OCI-LY7 (cell line): ENCODE measurements at regions not wholly inside any gene's neighbourhood (a gene's known extent, or its start where the extent isn't known, plus 50 kb on each side); places are given as distances from the start of the nearest gene placed in this dataset.

Experiments
- BruUV-seq: library from RNA; stranded (reverse); fragments of 400-500 nt; replicated peaks from 2 replicates; lab custom pipeline; 2021; lab: Mats Ljungman, UMichigan
- CTCF ChIA-PET: fragments of 300-600 bp; sonication (Branson Sonifier 250); formaldehyde crosslinking; loops from one replicate; lab custom pipeline; 2022; ENCODE audit warnings: antibody characterized with exemption; ENCODE audit not compliant: unreplicated experiment; lab: Charles Lee
- POLR2A ChIA-PET: fragments of 300-600 bp; sonication (Branson Sonifier 250); formaldehyde crosslinking; loops from one replicate; lab custom pipeline; 2022; ENCODE audit warnings: antibody characterized with exemption; lab: Charles Lee
- DNase-seq: peaks from one replicate; pipeline ENCODE4 v3.0.0-alpha.2; 2015; ENCODE audit warnings: low spot score
- H2AFZ ChIP-seq: fragments of 200-600 bp; sonication (generic), shearing (Covaris generic); 2 replicates; pipeline ENCODE4 v1.6.1; 2014; ENCODE audit warnings: mild to moderate bottlenecking, antibody characterized with exemption, low read length, moderate library complexity
- H3K27ac ChIP-seq: fragments of 200-600 bp; sonication (generic); 2 replicates; pipeline ENCODE4 v1.5.1; 2014; ENCODE audit warnings: mixed run types, low read depth, mild to moderate bottlenecking, moderate library complexity, low read length, inconsistent platforms; ENCODE audit not compliant: poor library complexity, severe bottlenecking
- H3K36me3 ChIP-seq: fragments of 200-600 bp; sonication (generic); 2 replicates; pipeline ENCODE4 v1.6.1; 2014; ENCODE audit warnings: mild to moderate bottlenecking, antibody characterized with exemption, low read length, moderate library complexity, mixed read lengths; ENCODE audit not compliant: insufficient read depth
- H3K4me1 ChIP-seq: fragments of 200-600 bp; sonication (generic); 2 replicates; pipeline ENCODE4 v1.5.1; 2014; ENCODE audit warnings: mild to moderate bottlenecking, low read length; ENCODE audit not compliant: insufficient read depth, poor library complexity, severe bottlenecking
- H3K4me2 ChIP-seq: fragments of 200-600 bp; sonication (generic); 2 replicates; pipeline ENCODE4 v1.6.1; 2014; ENCODE audit warnings: mild to moderate bottlenecking, low read length
- H3K4me3 ChIP-seq: fragments of 200-600 bp; sonication (generic); 2 replicates; pipeline ENCODE4 v1.5.1; 2014; ENCODE audit warnings: mild to moderate bottlenecking, low read depth, low read length; ENCODE audit not compliant: poor library complexity, severe bottlenecking
- H3K79me2 ChIP-seq: fragments of 200-600 bp; sonication (generic); 2 replicates; pipeline ENCODE4 v1.6.1; 2016; ENCODE audit warnings: low read depth, mild to moderate bottlenecking, low read length, moderate library complexity, mixed read lengths; ENCODE audit not compliant: insufficient read depth
- H3K9me2 ChIP-seq: fragments of 200-600 bp; sonication (generic); 2 replicates; pipeline ENCODE4 v1.6.1; 2016; ENCODE audit warnings: mild to moderate bottlenecking, low read length, mixed read lengths; ENCODE audit not compliant: insufficient read depth
- H3K9me3 ChIP-seq: fragments of 200-600 bp; sonication (generic); 2 replicates; pipeline ENCODE4 v1.6.1; 2014; ENCODE audit warnings: mild to moderate bottlenecking, mixed run types, low read length, mixed read lengths
- H4K20me1 ChIP-seq: fragments of 200-600 bp; sonication (generic); 2 replicates; pipeline ENCODE4 v1.6.1; 2014; ENCODE audit warnings: mild to moderate bottlenecking, antibody characterized with exemption, low read length, moderate library complexity, mixed read lengths; ENCODE audit not compliant: insufficient read depth
- EZH2phosphoT487 ChIP-seq: fragments of 200-600 bp; sonication (generic); IDR thresholded peaks from 2 replicates; pipeline ENCODE4 v1.6.1; 2018; ENCODE audit warnings: low read depth, borderline replicate concordance, mild to moderate bottlenecking, mixed run types, antibody characterized with exemption, low read length, moderate library complexity, mixed read lengths
- intact Hi-C: fragments of 100-400 bp; cut with micrococcal nuclease; formaldehyde crosslinking; loops from one replicate; pipeline ENCODE4 v1.10.0; 2022; ENCODE audit not compliant: unreplicated experiment
- TF ChIP-seq, protein P1 (sequence below): fragments of 200-600 bp; sonication (generic); conservative IDR thresholded peaks from 2 replicates; pipeline ENCODE4 v1.5.1; 2014; ENCODE audit warnings: mild to moderate bottlenecking, antibody characterized with exemption, low read length, moderate library complexity, mixed read lengths

DNA sequence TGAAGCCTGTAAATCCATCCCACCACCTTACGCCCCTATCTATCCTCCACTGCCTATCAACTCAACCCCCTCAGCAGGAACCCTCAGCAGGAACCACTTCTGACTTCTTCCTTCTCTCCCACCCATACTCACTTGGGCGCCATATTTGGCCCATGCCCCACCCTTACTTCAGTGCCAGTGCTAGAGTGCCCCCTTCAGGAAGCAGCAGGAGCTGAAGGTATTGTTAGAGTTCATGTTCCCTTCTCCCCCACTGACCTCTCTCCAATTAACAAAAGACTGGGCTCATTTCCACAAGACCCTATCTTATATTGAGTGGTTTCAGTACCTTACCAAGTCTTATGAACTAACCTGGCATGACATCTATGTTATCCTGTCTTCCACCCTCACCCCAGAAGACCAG, 363.1 kb upstream of the SLIT2 start:
- H4K20me1 ChIP-seq, result no peaks in the 10 kb centered on the region
- H3K4me1 ChIP-seq, result no peaks in the 10 kb centered on the region
- ChIA-PET CTCF (no interaction called here), POLR2A (no interaction called here)
- H3K4me3 ChIP-seq, result no peak overlapping the region
- intact Hi-C loops, result no loop called here
- TF ChIP-seq EZH2phosphoT487, result no peak
- TF ChIP-seq, protein P1, sequence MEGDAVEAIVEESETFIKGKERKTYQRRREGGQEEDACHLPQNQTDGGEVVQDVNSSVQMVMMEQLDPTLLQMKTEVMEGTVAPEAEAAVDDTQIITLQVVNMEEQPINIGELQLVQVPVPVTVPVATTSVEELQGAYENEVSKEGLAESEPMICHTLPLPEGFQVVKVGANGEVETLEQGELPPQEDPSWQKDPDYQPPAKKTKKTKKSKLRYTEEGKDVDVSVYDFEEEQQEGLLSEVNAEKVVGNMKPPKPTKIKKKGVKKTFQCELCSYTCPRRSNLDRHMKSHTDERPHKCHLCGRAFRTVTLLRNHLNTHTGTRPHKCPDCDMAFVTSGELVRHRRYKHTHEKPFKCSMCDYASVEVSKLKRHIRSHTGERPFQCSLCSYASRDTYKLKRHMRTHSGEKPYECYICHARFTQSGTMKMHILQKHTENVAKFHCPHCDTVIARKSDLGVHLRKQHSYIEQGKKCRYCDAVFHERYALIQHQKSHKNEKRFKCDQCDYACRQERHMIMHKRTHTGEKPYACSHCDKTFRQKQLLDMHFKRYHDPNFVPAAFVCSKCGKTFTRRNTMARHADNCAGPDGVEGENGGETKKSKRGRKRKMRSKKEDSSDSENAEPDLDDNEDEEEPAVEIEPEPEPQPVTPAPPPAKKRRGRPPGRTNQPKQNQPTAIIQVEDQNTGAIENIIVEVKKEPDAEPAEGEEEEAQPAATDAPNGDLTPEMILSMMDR, result peak; percentile 62
- H3K79me2 ChIP-seq, result no peaks in the 10 kb centered on the region
- DNase-seq, result peak; percentile 11
- no peak overlapping the region for H3K4me2 ChIP-seq
- H3K9me2 ChIP-seq, result no peaks in the 10 kb centered on the region
- H3K27ac ChIP-seq, result no peak overlapping the region
- no peaks in the 10 kb centered on the region for H3K9me3 ChIP-seq
- no peaks in the 10 kb centered on the region for H3K36me3 ChIP-seq
- H2AFZ ChIP-seq, result no peak overlapping the region
- BruUV-seq, result no TSS peak

DNA sequence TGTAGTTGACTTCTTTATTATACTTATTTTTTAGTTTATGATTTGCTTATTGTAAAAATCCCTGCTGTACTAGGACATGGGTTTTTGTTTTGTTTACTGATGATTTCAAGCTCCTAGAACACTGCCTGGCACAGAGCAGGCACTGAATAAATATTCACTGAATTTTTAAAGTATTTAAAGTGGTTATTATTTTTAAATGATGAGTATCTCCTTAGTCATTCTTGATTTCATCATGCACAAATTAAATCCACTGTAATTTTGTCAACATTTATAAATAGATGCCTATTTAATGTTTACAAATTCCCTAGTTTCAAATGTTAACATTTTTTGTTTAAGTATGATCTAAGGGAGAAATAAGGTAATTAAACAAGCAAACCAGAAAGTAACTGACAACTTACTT, 367.9 kb upstream of the SLIT2 start:
- no TSS peak for BruUV-seq
- CTCF ChIA-PET, result no interaction called here
- H3K4me1 ChIP-seq, result no peaks in the 10 kb centered on the region

DNA sequence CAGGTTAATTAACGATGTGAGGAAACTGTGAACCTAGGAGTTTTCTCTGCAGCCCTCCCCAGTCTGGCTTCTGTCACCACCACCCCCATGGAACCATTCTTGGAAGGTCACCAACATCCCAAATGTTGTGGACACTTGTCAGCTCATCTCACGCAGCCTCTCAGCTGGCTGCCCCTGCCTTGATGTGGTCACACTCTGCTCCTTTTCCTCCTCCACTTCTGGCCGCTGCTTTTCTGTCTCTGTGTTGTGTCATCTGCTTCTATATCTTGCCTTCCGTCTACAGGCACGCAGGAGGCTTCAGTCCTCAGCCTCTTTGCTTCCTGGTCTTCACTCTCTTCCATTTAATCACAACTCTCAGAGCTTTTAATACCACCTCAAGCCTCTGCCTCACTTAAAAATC, 371.5 kb upstream of the SLIT2 start:
- no peaks in the 10 kb centered on the region for H4K20me1 ChIP-seq
- H3K9me2 ChIP-seq, result no peaks in the 10 kb centered on the region
- no peak overlapping the region for H3K4me3 ChIP-seq
- BruUV-seq, result no TSS peak
- H2AFZ ChIP-seq, result no peak overlapping the region
- H3K4me1 ChIP-seq, result no peaks in the 10 kb centered on the region
- intact Hi-C loops, result no loop called here
- H3K27ac ChIP-seq, result no peak overlapping the region
- no peak for TF ChIP-seq EZH2phosphoT487
- TF ChIP-seq, protein P1, result no peak
- ChIA-PET POLR2A (no interaction called here), CTCF (no interaction called here)
- no peaks in the 10 kb centered on the region for H3K9me3 ChIP-seq
- H3K36me3 ChIP-seq, result no peaks in the 10 kb centered on the region
- no peak for DNase-seq
- H3K79me2 ChIP-seq, result no peaks in the 10 kb centered on the region
- no peak overlapping the region for H3K4me2 ChIP-seq

More for the DNA sequence above, 367.9 kb upstream of the SLIT2 start:
- H3K27ac ChIP-seq, result no peak overlapping the region
- no peaks in the 10 kb centered on the region for H3K36me3 ChIP-seq
- H3K9me3 ChIP-seq, result no peaks in the 10 kb centered on the region
- no peaks in the 10 kb centered on the region for H3K79me2 ChIP-seq
- intact Hi-C loops, result no loop called here
- no peak for TF ChIP-seq EZH2phosphoT487
- TF ChIP-seq, protein P1, result no peak
- H2AFZ ChIP-seq, result no peak overlapping the region
- H3K4me2 ChIP-seq, result no peak overlapping the region
- no peak overlapping the region for H3K4me3 ChIP-seq
- POLR2A ChIA-PET, result interaction anchor here (1.1 kb wide), 1 partner anchor 194 kb away, joined by 3 read pairs; no protein-coding TSS in a partner anchor
- no peak for DNase-seq
- no peaks in the 10 kb centered on the region for H3K9me2 ChIP-seq
- H4K20me1 ChIP-seq, result no peaks in the 10 kb centered on the region
